ENCODE measurements at regions not wholly inside any gene's neighbourhood (a gene's known extent, or its start where the extent isn't known, plus 50 kb on each side); places are given as distances from the start of the nearest gene placed in this dataset.

DNA sequence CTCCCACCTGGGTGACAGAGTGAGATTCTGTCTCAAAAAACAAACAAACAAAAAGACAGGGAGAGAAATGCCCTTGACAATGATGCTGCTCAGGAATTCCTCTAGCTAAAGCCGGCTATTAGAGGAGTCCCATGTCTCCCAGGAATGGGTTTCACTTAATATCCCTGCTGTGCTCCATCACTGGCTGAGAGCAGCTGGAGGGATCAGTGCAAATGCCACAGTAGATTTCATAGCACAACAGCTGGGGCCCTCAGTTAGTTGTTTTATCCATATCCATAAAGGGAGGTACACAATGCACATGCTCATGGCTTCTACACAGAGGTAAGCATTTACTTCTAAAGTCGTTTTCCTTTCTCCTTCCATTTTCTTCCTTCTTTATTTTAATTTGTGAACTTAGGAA, 742.0 kb upstream of the POU3F2 start:
- no peak for DNase-seq (ENCODE audit: low read depth)
- TF ChIP-seq, protein P1, sequence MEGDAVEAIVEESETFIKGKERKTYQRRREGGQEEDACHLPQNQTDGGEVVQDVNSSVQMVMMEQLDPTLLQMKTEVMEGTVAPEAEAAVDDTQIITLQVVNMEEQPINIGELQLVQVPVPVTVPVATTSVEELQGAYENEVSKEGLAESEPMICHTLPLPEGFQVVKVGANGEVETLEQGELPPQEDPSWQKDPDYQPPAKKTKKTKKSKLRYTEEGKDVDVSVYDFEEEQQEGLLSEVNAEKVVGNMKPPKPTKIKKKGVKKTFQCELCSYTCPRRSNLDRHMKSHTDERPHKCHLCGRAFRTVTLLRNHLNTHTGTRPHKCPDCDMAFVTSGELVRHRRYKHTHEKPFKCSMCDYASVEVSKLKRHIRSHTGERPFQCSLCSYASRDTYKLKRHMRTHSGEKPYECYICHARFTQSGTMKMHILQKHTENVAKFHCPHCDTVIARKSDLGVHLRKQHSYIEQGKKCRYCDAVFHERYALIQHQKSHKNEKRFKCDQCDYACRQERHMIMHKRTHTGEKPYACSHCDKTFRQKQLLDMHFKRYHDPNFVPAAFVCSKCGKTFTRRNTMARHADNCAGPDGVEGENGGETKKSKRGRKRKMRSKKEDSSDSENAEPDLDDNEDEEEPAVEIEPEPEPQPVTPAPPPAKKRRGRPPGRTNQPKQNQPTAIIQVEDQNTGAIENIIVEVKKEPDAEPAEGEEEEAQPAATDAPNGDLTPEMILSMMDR (IDR thresholded peaks at IDR 0.05; ENCODE audit: low read depth, low read length, missing control alignments): no peak
- no peak overlapping the region for H3K4me3 ChIP-seq (ENCODE audit: low read depth, low read length)

DNA sequence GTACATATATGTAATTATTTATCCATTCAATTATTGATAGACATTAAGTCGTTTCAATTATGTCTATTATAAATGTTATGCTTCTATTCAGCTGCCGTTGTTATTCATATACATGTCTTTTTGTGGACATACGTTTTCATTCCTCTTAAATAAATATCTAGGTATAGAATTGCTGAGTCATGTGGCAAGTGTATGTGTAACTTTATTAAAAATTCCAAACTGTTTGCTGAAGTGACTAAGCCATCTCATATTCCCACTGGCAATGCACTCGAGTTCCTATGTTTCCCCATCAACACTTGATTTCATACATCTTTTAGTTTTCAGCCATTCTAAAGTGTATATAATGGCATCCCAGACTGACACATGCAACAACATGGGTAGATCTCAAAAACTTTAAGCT, 739.7 kb upstream of the POU3F2 start:
- TF ChIP-seq, protein P1 (IDR thresholded peaks at IDR 0.05; ENCODE audit: low read depth, low read length, missing control alignments): no peak
- no peak for DNase-seq (ENCODE audit: low read depth)
- H3K4me3 ChIP-seq (ENCODE audit: low read depth, low read length): no peak overlapping the region

DNA sequence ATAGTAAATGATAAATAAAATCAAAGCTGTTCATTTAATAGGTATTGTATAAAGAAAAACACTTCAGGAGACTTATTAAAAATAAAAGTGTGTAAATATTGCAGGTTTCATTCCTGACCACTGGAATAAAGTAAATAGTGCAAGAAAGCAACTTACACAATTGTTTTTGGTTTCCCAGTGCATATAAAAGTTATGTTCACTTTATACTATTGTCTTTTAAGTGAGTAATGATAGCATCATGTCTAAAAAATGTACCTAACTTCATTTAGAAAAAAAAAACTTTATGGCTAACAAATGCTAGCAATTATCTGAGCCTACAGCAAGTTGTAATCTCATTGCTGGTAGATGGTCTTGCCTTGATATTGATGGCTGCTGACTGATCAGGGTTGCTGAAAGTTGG, 726.6 kb upstream of the POU3F2 start:
- TF ChIP-seq, protein P1 (IDR thresholded peaks at IDR 0.05; ENCODE audit: low read depth, low read length, missing control alignments): no peak
- H3K4me3 ChIP-seq (ENCODE audit: low read depth, low read length): no peak overlapping the region
- no peak for DNase-seq (ENCODE audit: low read depth)

DNA sequence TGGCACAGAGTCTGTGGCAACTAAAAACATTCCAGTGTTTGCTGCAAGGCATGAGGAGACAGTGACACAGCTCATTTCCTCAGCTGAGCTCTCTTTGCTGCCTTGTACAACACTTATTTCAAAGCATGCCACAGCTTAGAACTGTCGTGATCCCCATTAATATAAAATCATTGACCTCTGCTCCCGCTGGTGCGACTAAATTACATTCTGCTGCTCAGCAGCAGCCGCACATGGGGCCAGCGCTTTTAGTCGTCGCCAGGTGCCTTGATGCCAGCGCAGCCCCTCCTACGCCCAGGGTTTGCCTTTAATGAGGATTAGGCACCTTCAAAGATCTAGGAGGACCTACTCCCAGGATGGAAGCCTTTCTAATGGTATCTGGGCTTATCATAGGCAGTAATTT, 717.9 kb upstream of the POU3F2 start:
- DNase-seq (ENCODE audit: low read depth): no peak
- no peak overlapping the region for H3K4me3 ChIP-seq (ENCODE audit: low read depth, low read length)
- TF ChIP-seq, protein P1 (IDR thresholded peaks at IDR 0.05; ENCODE audit: low read depth, low read length, missing control alignments): no peak

DNA sequence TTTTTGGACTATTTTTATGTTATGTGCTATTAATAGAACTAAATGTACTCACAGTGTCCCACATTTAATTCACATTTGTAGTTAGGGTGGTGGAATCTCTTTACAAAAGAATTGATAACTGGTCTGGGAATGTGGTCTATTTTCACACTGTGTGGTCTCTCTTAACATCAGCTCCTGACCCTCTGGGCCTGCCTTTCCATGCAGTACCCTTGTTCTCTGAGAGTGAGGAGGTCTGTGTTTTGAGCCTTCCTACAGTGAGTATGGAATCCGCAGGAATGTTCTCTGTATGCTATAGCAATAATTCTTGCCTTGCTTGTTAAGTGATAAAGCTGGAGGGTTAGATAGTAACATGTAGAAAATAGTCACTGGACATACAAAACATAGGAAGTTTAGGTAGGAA, 717.3 kb upstream of the POU3F2 start:
- TF ChIP-seq, protein P1 (IDR thresholded peaks at IDR 0.05; ENCODE audit: low read depth, low read length, missing control alignments): no peak
- DNase-seq (ENCODE audit: low read depth): no peak
- no peak overlapping the region for H3K4me3 ChIP-seq (ENCODE audit: low read depth, low read length)

DNA sequence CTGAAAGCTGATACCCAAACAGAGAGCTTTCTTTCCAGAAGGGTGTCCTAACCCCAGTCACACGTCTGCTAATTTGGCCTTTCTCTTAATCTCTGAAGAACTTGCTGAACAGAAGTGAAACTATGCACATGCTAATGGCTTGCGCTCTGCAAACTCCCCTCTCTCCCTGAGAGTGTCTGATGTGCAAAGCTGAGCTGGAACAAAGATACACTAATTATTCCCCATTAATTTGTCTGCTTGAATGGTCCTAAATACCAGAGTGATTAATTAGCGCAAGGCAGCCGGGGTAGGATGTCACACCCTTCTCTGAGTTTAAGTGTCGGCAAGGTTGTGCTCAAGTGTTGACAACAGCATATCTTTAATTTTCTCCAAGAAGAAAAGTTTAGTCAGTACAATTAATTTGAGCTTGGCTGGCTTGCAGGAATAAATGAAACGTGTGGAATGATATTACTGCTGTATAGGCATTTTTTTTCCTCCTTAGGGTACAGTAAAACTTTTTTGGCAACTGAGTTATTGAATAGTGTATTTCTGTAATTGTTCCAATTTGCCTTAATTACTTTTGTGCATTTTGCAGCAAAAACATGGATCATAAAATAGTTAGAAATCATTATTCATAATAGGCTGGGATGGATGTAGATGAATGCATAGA, 715.9 kb upstream of the POU3F2 start:
- no peak for DNase-seq (ENCODE audit: low read depth)
- TF ChIP-seq, protein P1 (IDR thresholded peaks at IDR 0.05; ENCODE audit: low read depth, low read length, missing control alignments): no peak
- H3K4me3 ChIP-seq (ENCODE audit: low read depth, low read length): no peak overlapping the region

DNA sequence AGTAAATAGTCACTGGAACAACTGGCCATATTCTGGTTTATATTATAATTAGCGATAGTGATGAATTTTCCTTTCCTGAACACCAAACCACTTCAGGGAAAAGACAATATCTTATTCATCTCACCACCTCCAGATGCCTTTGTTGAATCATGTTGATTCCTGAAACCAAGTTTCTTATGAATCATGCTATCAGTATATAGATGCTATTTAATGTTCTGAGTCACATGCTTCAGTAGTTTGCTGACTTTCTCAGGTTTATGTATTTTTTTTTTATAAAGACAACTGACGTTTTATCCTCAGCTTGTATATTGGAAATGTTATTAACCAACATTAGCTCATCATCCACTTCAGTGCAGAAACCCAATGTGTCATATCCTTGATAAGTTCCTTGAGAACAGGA, 710.2 kb upstream of the POU3F2 start:
- H3K4me3 ChIP-seq (ENCODE audit: low read depth, low read length): no peak overlapping the region
- TF ChIP-seq, protein P1 (IDR thresholded peaks at IDR 0.05; ENCODE audit: low read depth, low read length, missing control alignments): no peak
- DNase-seq (ENCODE audit: low read depth): no peak
